ENCODE measurements at regions not wholly inside any gene's neighbourhood (a gene's known extent, or its start where the extent isn't known, plus 50 kb on each side); places are given as distances from the start of the nearest gene placed in this dataset.

DNA sequence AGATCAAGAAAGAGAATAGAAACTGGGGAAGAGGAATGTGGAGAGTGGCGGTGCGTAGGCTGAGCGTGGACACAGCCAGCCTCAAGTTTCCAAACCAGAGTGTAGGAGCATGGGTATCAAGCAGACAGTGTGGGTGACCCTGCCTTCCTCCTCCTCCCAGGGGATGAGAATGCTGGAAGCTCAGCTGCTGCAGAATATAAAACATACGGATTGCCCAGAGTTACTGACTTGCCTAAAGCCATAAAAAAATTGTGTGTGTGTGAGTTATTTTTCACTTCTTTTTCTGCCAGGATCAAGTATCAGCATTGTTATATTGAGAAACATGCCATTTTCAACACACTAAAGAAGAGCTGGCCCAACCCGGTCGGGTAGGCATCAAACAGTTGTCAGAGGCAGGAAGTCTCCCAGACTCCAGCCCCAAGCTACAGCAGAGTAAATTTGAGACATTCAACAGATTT is 333.3 kb upstream of the ACVR2A start:
- no peak for TF ChIP-seq EZH2 (IDR thresholded peaks at IDR 0.05; ENCODE audit: borderline replicate concordance, low read depth, low read length, poor library complexity, severe bottlenecking)
- TF ChIP-seq, protein P1, sequence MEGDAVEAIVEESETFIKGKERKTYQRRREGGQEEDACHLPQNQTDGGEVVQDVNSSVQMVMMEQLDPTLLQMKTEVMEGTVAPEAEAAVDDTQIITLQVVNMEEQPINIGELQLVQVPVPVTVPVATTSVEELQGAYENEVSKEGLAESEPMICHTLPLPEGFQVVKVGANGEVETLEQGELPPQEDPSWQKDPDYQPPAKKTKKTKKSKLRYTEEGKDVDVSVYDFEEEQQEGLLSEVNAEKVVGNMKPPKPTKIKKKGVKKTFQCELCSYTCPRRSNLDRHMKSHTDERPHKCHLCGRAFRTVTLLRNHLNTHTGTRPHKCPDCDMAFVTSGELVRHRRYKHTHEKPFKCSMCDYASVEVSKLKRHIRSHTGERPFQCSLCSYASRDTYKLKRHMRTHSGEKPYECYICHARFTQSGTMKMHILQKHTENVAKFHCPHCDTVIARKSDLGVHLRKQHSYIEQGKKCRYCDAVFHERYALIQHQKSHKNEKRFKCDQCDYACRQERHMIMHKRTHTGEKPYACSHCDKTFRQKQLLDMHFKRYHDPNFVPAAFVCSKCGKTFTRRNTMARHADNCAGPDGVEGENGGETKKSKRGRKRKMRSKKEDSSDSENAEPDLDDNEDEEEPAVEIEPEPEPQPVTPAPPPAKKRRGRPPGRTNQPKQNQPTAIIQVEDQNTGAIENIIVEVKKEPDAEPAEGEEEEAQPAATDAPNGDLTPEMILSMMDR (conservative IDR thresholded peaks at IDR 0.05; ENCODE audit: low read depth, low read length) = no peak
- no peaks in the 10 kb centered on the region for H3K27me3 ChIP-seq (replicated peaks; ENCODE audit: insufficient read depth, low read depth, low read length, poor library complexity)
- POLR2A ChIA-PET (ENCODE audit: low non-redundant PET) = no interaction called here
- no peak overlapping the region for H3K4me3 ChIP-seq (ENCODE audit: low read depth, low read length, poor library complexity, severe bottlenecking)
- CTCF ChIA-PET = interaction anchor here (0.6 kb wide), 1 partner anchor 34 kb away, joined by 3 read pairs; no protein-coding TSS in a partner anchor
- H3K4me1 ChIP-seq (ENCODE audit: insufficient read depth, low read length, poor library complexity, severe bottlenecking) = peaks cover 14% of the 10 kb centered on the region
- peak; percentile 18 for DNase-seq (ENCODE audit: low spot score)
- no peaks in the 10 kb centered on the region for H3K36me3 ChIP-seq (ENCODE audit: insufficient read depth, low read length, poor library complexity, severe bottlenecking)
- no TSS peak for BruUV-seq (replicated peaks)
- H3K9me3 ChIP-seq (ENCODE audit: low read depth, low read length, poor library complexity, severe bottlenecking) = no peaks in the 10 kb centered on the region
- H3K27ac ChIP-seq (ENCODE audit: low read depth, low read length, poor library complexity, severe bottlenecking) = no peak overlapping the region
- intact Hi-C loops (cut with micrococcal nuclease; ENCODE audit: unreplicated experiment) = no loop called here

DNA sequence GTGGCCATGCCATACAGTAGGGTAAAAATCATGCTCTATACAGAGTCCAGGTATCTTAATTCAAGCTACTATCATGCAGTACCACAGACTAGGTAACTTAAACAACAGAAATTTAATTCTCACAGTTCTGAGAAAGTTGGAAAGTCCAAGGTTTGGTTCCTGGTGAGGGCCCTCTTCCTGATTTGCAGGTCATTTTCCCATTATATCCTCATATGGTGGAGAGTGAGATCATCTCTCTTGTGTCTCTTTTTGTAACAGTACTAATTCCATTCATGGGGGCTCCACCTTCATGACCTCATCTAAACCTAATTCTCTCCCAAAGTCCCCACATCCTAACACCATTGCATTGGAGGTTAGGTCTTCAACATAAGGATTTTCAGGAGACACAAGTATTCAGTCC is 335.0 kb upstream of the ACVR2A start:
- DNase-seq (ENCODE audit: low spot score) = no peak
- TF ChIP-seq EZH2 (IDR thresholded peaks at IDR 0.05; ENCODE audit: borderline replicate concordance, low read depth, low read length, poor library complexity, severe bottlenecking) = no peak
- TF ChIP-seq, protein P1 (conservative IDR thresholded peaks at IDR 0.05; ENCODE audit: low read depth, low read length) = no peak
- intact Hi-C loops (cut with micrococcal nuclease; ENCODE audit: unreplicated experiment) = no loop called here
- Histone ChIP-seq H3K4me3 (ENCODE audit: low read depth, low read length, poor library complexity, severe bottlenecking) (no peak overlapping the region), H3K27me3 (replicated peaks; ENCODE audit: insufficient read depth, low read depth, low read length, poor library complexity) (no peaks in the 10 kb centered on the region), H3K36me3 (ENCODE audit: insufficient read depth, low read length, poor library complexity, severe bottlenecking) (no peaks in the 10 kb centered on the region), H3K4me1 (ENCODE audit: insufficient read depth, low read length, poor library complexity, severe bottlenecking) (peaks cover 14% of the 10 kb centered on the region), H3K27ac (ENCODE audit: low read depth, low read length, poor library complexity, severe bottlenecking) (no peak overlapping the region), H3K9me3 (ENCODE audit: low read depth, low read length, poor library complexity, severe bottlenecking) (no peaks in the 10 kb centered on the region)
- POLR2A ChIA-PET (ENCODE audit: low non-redundant PET) = no interaction called here
- CTCF ChIA-PET = no interaction called here
- BruUV-seq (replicated peaks) = no TSS peak

DNA sequence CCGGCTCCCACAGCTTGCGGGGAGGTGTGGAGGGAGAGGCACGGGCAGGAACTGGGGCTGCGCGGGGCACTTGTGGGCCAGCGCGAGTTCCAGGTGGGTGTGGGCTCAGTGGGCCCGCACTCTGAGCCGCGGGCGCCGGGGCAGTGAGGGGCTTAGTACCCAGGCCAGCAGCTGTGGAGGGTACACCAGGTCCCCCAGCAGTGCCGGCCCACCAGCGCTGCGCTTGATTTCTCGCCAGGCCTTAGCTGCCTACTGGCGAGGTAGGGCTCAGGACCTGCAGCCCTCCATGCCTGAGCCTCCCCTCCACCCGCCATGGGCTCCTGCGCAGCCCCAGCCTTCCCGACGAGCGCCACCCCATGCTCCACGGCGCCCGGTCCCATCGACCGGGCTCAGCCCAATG is 337.9 kb upstream of the ACVR2A start:
- CTCF ChIA-PET = no interaction called here
- Histone ChIP-seq H3K9me3 (ENCODE audit: low read depth, low read length, poor library complexity, severe bottlenecking) (no peaks in the 10 kb centered on the region), H3K27me3 (replicated peaks; ENCODE audit: insufficient read depth, low read depth, low read length, poor library complexity) (no peaks in the 10 kb centered on the region), H3K4me3 (ENCODE audit: low read depth, low read length, poor library complexity, severe bottlenecking) (no peak overlapping the region), H3K27ac (ENCODE audit: low read depth, low read length, poor library complexity, severe bottlenecking) (no peak overlapping the region), H3K36me3 (ENCODE audit: insufficient read depth, low read length, poor library complexity, severe bottlenecking) (no peaks in the 10 kb centered on the region), H3K4me1 (ENCODE audit: insufficient read depth, low read length, poor library complexity, severe bottlenecking) (peaks cover 7% of the 10 kb centered on the region)
- intact Hi-C loops (cut with micrococcal nuclease; ENCODE audit: unreplicated experiment) = no loop called here
- POLR2A ChIA-PET (ENCODE audit: low non-redundant PET) = no interaction called here
- BruUV-seq (replicated peaks) = no TSS peak
- no peak for TF ChIP-seq EZH2 (IDR thresholded peaks at IDR 0.05; ENCODE audit: borderline replicate concordance, low read depth, low read length, poor library complexity, severe bottlenecking)
- TF ChIP-seq, protein P1 (conservative IDR thresholded peaks at IDR 0.05; ENCODE audit: low read depth, low read length) = no peak
- no peak for DNase-seq (ENCODE audit: low spot score)
